ENCODE measurements at regions not wholly inside any gene's neighbourhood (a gene's known extent, or its start where the extent isn't known, plus 50 kb on each side); places are given as distances from the start of the nearest gene placed in this dataset.

- no peak overlapping the region for H3K4me3 ChIP-seq (ENCODE audit: low read depth, low read length)
- TF ChIP-seq, protein P1, sequence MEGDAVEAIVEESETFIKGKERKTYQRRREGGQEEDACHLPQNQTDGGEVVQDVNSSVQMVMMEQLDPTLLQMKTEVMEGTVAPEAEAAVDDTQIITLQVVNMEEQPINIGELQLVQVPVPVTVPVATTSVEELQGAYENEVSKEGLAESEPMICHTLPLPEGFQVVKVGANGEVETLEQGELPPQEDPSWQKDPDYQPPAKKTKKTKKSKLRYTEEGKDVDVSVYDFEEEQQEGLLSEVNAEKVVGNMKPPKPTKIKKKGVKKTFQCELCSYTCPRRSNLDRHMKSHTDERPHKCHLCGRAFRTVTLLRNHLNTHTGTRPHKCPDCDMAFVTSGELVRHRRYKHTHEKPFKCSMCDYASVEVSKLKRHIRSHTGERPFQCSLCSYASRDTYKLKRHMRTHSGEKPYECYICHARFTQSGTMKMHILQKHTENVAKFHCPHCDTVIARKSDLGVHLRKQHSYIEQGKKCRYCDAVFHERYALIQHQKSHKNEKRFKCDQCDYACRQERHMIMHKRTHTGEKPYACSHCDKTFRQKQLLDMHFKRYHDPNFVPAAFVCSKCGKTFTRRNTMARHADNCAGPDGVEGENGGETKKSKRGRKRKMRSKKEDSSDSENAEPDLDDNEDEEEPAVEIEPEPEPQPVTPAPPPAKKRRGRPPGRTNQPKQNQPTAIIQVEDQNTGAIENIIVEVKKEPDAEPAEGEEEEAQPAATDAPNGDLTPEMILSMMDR (conservative IDR thresholded peaks at IDR 0.05; ENCODE audit: low read depth, low read length): no peak
- DNase-seq (ENCODE audit: low read depth): no peak
Measured at GRCh38 chr2:211162911-211163310, 606.5 kb downstream of the CPS1 start.

GRCh38 chr2:211170843-211171242 is 614.4 kb downstream of the CPS1 start:
- TF ChIP-seq, protein P1 (conservative IDR thresholded peaks at IDR 0.05; ENCODE audit: low read depth, low read length): no peak
- H3K4me3 ChIP-seq (ENCODE audit: low read depth, low read length): no peak overlapping the region
- DNase-seq (ENCODE audit: low read depth): no peak

- TF ChIP-seq, protein P1 (conservative IDR thresholded peaks at IDR 0.05; ENCODE audit: low read depth, low read length): no peak
- H3K4me3 ChIP-seq (ENCODE audit: low read depth, low read length): no peak overlapping the region
Measured at GRCh38 chr2:211174021-211174420, 617.6 kb downstream of the CPS1 start.

DNA sequence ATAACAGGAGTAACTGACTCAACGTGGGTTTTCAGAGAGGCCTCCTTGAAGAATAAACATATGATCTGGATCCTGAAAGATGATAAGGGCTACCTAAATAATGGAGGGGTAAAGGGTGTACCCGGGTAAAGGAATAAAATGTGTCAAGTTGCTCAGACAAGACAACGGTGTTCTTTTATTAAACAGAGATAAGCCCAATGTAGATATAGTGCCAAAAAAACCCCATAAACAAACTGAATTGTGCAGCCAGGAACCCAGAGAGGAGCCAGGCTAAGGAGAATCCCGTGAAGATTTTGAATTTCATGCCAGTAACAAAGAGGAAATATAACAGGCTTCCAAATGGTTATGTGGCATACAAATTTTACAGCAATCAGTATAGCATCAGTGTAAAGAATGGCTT is 618.2 kb downstream of the CPS1 start:
- no peak overlapping the region for H3K4me3 ChIP-seq (ENCODE audit: low read depth, low read length)
- TF ChIP-seq, protein P1 (conservative IDR thresholded peaks at IDR 0.05; ENCODE audit: low read depth, low read length): no peak
- DNase-seq (ENCODE audit: low read depth): no peak

More at GRCh38 chr2:211174021-211174420, 617.6 kb downstream of the CPS1 start:
- no peak for DNase-seq (ENCODE audit: low read depth)

GRCh38 chr2:211175956-211176355 is 619.6 kb downstream of the CPS1 start:
- no peak for DNase-seq (ENCODE audit: low read depth)

GRCh38 chr2:211176514-211177141 is 620.2 kb downstream of the CPS1 start:
- H3K4me3 ChIP-seq (ENCODE audit: low read depth, low read length): no peak overlapping the region
- TF ChIP-seq, protein P1 (conservative IDR thresholded peaks at IDR 0.05; ENCODE audit: low read depth, low read length): no peak
- no peak for DNase-seq (ENCODE audit: low read depth)

More at GRCh38 chr2:211175956-211176355, 619.6 kb downstream of the CPS1 start:
- H3K4me3 ChIP-seq (ENCODE audit: low read depth, low read length): no peak overlapping the region
- TF ChIP-seq, protein P1 (conservative IDR thresholded peaks at IDR 0.05; ENCODE audit: low read depth, low read length): no peak

- no peak for DNase-seq (ENCODE audit: low read depth)
Measured at GRCh38 chr2:211181626-211182025, 625.2 kb downstream of the CPS1 start.

More at GRCh38 chr2:211181626-211182025, 625.2 kb downstream of the CPS1 start:
- no peak overlapping the region for H3K4me3 ChIP-seq (ENCODE audit: low read depth, low read length)
- TF ChIP-seq, protein P1 (conservative IDR thresholded peaks at IDR 0.05; ENCODE audit: low read depth, low read length): no peak
